SK-N-SH treated with all-trans-retinoic acid at 6 μM for 48 hours (cell line): ENCODE measurements at regions not wholly inside any gene's neighbourhood (a gene's known extent, or its start where the extent isn't known, plus 50 kb on each side); places are given as distances from the start of the nearest gene placed in this dataset.

Experiments used
- CREB5 ChIP-seq: fragments of 250-450 bp; sonication (Bioruptor Pico); IDR thresholded peaks from 2 replicates; pipeline ENCODE4 v1.5.1; 2020; ENCODE audit warnings: low read depth, mild to moderate bottlenecking, moderate library complexity
- ESRRG ChIP-seq: fragments of 250-450 bp; sonication (Bioruptor Pico); IDR thresholded peaks from 2 replicates; pipeline ENCODE4 v1.6.1; 2021; ENCODE audit warnings: mild to moderate bottlenecking
- OSR1 ChIP-seq: fragments of 250-450 bp; sonication (Bioruptor Pico); IDR thresholded peaks from 2 replicates; pipeline ENCODE4 v1.8.0; 2022; ENCODE audit warnings: moderate library complexity, mild to moderate bottlenecking, inconsistent platforms
- PATZ1 ChIP-seq: fragments of 250-450 bp; sonication (Bioruptor Pico); IDR thresholded peaks from 2 replicates; pipeline ENCODE4 v1.8.0; 2020; ENCODE audit warnings: mild to moderate bottlenecking, moderate library complexity, borderline replicate concordance
- POU6F1 ChIP-seq: fragments of 250-450 bp; sonication (Bioruptor Pico); IDR thresholded peaks from 2 replicates; pipeline ENCODE4 v1.8.0; 2021; ENCODE audit warnings: low read depth, mild to moderate bottlenecking, moderate library complexity, borderline replicate concordance
- PPARA ChIP-seq: fragments of 250-450 bp; sonication (Bioruptor Pico); IDR thresholded peaks from 2 replicates; pipeline ENCODE4 v1.5.0; 2020; ENCODE audit warnings: mild to moderate bottlenecking, borderline replicate concordance
- SNAI2 ChIP-seq: fragments of 250-450 bp; sonication (Bioruptor Pico); IDR thresholded peaks from 2 replicates; pipeline ENCODE4 v1.5.0; 2020; ENCODE audit warnings: mild to moderate bottlenecking, moderate library complexity
- TOX ChIP-seq: fragments of 250-450 bp; sonication (Bioruptor Pico); IDR thresholded peaks from 2 replicates; pipeline ENCODE4 v1.8.0; 2021; ENCODE audit warnings: mild to moderate bottlenecking, moderate library complexity, borderline replicate concordance
- ZC3H10 ChIP-seq: fragments of 250-450 bp; sonication (Bioruptor Pico); IDR thresholded peaks from 2 replicates; pipeline ENCODE4 v1.5.1; 2021; ENCODE audit warnings: mild to moderate bottlenecking, moderate library complexity
- ZFP30 ChIP-seq: fragments of 450-650 bp; formaldehyde crosslinking; IDR thresholded peaks from 2 replicates; pipeline ENCODE4 v1.5.0; 2022; ENCODE audit warnings: mild to moderate bottlenecking, moderate library complexity

GRCh38 chr5:117431091-117431490, 856.5 kb upstream of the SEMA6A start:
- TF ChIP-seq PATZ1 (CRISPR knock-in tag) (no peak), ZFP30 (CRISPR knock-in tag) (no peak), OSR1 (CRISPR knock-in tag) (no peak), PPARA (CRISPR knock-in tag) (no peak), TOX (CRISPR knock-in tag) (no peak), CREB5 (CRISPR knock-in tag) (no peak), ESRRG (no peak), SNAI2 (CRISPR knock-in tag) (no peak), POU6F1 (CRISPR knock-in tag) (no peak), ZC3H10 (CRISPR knock-in tag) (no peak)
